ENCODE measurements at regions not wholly inside any gene's neighbourhood (a gene's known extent, or its start where the extent isn't known, plus 50 kb on each side); places are given as distances from the start of the nearest gene placed in this dataset.

DNA sequence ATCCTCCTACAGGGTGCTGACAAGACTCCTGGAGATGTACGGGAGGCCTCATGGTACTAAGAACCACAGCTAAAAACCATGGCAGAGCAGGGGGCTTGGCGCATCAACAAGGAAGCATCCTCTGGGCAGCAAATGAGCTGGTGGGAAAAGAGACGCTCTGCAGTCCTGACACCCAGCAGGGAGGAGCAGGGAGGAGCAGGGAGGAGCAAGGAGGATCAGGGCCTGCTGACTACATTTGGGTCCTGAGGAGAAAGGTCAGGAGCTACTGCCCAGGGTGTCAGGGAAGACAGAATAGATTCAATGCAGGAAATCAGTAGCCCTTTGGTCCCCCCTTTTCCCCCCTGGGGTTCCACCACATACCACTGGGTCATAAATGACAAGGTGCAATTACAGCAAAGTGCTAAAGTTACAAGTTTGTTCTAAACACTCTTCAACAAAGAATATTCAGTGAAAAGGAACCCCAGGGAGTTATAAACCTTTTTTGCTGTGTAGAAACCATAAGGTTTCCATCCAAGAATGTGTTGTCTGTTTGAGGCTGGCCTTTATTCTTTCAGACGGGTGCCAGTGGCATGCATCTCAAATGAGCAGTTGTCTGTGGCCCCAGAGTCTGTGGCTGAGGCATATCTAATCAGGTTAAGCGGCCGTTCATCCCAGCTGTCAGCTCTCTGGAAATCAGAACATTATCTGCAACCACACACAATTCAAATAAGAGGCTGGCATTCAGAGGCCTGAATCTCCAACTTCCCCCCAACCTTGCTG lies 325.0 kb downstream of the CDC5L start:
- no peak for DNase-seq
- Mint-ChIP-seq H3K9me3 (ENCODE audit: unreplicated experiment) (no peaks in the 10 kb centered on the region), H3K27ac (ENCODE audit: unreplicated experiment) (no peak overlapping the region), H3K27me3 (ENCODE audit: insufficient read depth, unreplicated experiment) (peaks cover 7% of the 10 kb centered on the region), H3K4me3 (ENCODE audit: unreplicated experiment) (no peak overlapping the region), H3K36me3 (ENCODE audit: insufficient read depth, unreplicated experiment) (no peaks in the 10 kb centered on the region), H3K4me1 (ENCODE audit: low read depth, unreplicated experiment) (no peaks in the 10 kb centered on the region)
- H3K9me3 ChIP-seq: no peaks in the 10 kb centered on the region
- TF ChIP-seq, protein P1, sequence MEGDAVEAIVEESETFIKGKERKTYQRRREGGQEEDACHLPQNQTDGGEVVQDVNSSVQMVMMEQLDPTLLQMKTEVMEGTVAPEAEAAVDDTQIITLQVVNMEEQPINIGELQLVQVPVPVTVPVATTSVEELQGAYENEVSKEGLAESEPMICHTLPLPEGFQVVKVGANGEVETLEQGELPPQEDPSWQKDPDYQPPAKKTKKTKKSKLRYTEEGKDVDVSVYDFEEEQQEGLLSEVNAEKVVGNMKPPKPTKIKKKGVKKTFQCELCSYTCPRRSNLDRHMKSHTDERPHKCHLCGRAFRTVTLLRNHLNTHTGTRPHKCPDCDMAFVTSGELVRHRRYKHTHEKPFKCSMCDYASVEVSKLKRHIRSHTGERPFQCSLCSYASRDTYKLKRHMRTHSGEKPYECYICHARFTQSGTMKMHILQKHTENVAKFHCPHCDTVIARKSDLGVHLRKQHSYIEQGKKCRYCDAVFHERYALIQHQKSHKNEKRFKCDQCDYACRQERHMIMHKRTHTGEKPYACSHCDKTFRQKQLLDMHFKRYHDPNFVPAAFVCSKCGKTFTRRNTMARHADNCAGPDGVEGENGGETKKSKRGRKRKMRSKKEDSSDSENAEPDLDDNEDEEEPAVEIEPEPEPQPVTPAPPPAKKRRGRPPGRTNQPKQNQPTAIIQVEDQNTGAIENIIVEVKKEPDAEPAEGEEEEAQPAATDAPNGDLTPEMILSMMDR (IDR thresholded peaks at IDR 0.05; ENCODE audit: insufficient read depth in 1 of 2, low read depth in 1 of 2, low read length in 1 of 2, severe bottlenecking in 1 of 2, unreplicated experiment in 1 of 2): no peak
- POLR2A ChIA-PET: no interaction called here
- intact Hi-C loops (cut with micrococcal nuclease; ENCODE audit: unreplicated experiment): no loop called here
- H3K4me1 ChIP-seq: no peaks in the 10 kb centered on the region
- no peaks in the 10 kb centered on the region for H3K36me3 ChIP-seq (ENCODE audit: control insufficient read depth, insufficient read depth, low read length)
- H3K27me3 ChIP-seq (replicated peaks; ENCODE audit: control insufficient read depth, insufficient read depth, low read length): no peaks in the 10 kb centered on the region
- BruUV-seq (replicated peaks): no TSS peak
- H3K4me3 ChIP-seq (ENCODE audit: low read depth, low read length): no peak overlapping the region
- CTCF ChIA-PET: no interaction called here

DNA sequence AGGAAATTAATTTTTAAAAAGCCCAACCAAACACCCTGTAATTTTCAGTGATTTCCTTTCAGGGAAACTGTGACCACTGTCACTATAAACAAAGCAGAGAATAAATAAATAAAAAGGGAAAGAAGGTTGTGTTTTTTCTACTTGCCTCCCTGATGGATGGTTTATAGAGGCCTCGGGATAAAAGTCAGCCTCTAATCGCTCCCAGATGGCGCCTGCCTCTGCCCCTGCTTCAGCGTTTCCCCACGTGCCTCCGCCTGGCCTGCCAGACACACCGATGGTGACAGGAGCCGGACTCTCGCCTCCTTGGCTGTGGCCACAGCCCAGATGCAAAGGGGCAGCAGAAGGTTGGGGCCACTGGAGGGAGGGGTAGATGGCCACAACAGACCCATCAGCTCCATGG lies 327.7 kb downstream of the CDC5L start:
- Mint-ChIP-seq H3K4me1 (ENCODE audit: low read depth, unreplicated experiment) (no peaks in the 10 kb centered on the region), H3K27ac (ENCODE audit: unreplicated experiment) (no peak overlapping the region), H3K4me3 (ENCODE audit: unreplicated experiment) (no peak overlapping the region), H3K36me3 (ENCODE audit: insufficient read depth, unreplicated experiment) (no peaks in the 10 kb centered on the region), H3K27me3 (ENCODE audit: insufficient read depth, unreplicated experiment) (peaks cover 20% of the 10 kb centered on the region), H3K9me3 (ENCODE audit: unreplicated experiment) (no peaks in the 10 kb centered on the region)
- POLR2A ChIA-PET: no interaction called here
- intact Hi-C loops (cut with micrococcal nuclease; ENCODE audit: unreplicated experiment): no loop called here
- CTCF ChIA-PET: no interaction called here
- no peak for DNase-seq
- Histone ChIP-seq H3K9me3 (no peaks in the 10 kb centered on the region), H3K4me3 (ENCODE audit: low read depth, low read length) (no peak overlapping the region), H3K27me3 (replicated peaks; ENCODE audit: control insufficient read depth, insufficient read depth, low read length) (no peaks in the 10 kb centered on the region; the same call in 1 of the 2 replicates), H3K36me3 (ENCODE audit: control insufficient read depth, insufficient read depth, low read length) (no peaks in the 10 kb centered on the region), H3K4me1 (no peaks in the 10 kb centered on the region)
- TF ChIP-seq, protein P1 (IDR thresholded peaks at IDR 0.05; ENCODE audit: insufficient read depth in 1 of 2, low read depth in 1 of 2, low read length in 1 of 2, severe bottlenecking in 1 of 2, unreplicated experiment in 1 of 2): no peak
- no TSS peak for BruUV-seq (replicated peaks)

DNA sequence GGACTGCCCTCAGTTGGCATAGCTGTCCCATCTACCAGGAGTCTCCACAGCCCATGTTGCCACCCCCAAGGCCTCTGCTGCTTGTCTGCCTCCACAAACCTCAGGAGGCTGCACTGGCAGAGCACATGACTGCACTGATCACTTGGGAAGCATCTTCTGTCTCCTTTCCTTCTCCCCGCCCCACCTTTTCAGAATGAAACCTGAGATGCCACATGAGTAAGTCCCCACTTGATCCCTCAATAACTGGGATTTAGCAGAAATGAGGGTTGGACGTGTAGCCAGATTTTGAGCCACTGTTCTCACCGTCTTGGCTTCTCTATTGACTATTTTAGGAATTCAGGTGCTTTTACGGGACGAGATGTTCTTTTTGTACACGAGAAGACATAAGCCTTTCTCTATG lies 328.4 kb downstream of the CDC5L start:
- CTCF ChIA-PET: no interaction called here
- no TSS peak for BruUV-seq (replicated peaks)
- intact Hi-C loops (cut with micrococcal nuclease; ENCODE audit: unreplicated experiment): no loop called here
- Histone ChIP-seq H3K4me3 (ENCODE audit: low read depth, low read length) (no peak overlapping the region), H3K27me3 (replicated peaks; ENCODE audit: control insufficient read depth, insufficient read depth, low read length) (no peaks in the 10 kb centered on the region; the same call in 1 of the 2 replicates), H3K4me1 (no peaks in the 10 kb centered on the region), H3K36me3 (ENCODE audit: control insufficient read depth, insufficient read depth, low read length) (no peaks in the 10 kb centered on the region), H3K9me3 (no peaks in the 10 kb centered on the region)
- TF ChIP-seq, protein P1 (IDR thresholded peaks at IDR 0.05; ENCODE audit: insufficient read depth in 1 of 2, low read depth in 1 of 2, low read length in 1 of 2, severe bottlenecking in 1 of 2, unreplicated experiment in 1 of 2): no peak
- no peaks in the 10 kb centered on the region for H3K9me3 Mint-ChIP-seq (ENCODE audit: unreplicated experiment)
- H3K4me1 Mint-ChIP-seq (ENCODE audit: low read depth, unreplicated experiment): no peaks in the 10 kb centered on the region
- no peak overlapping the region for H3K27ac Mint-ChIP-seq (ENCODE audit: unreplicated experiment)
- DNase-seq: no peak
- no peaks in the 10 kb centered on the region for H3K36me3 Mint-ChIP-seq (ENCODE audit: insufficient read depth, unreplicated experiment)
- POLR2A ChIA-PET: no interaction called here
- H3K4me3 Mint-ChIP-seq (ENCODE audit: unreplicated experiment): no peak overlapping the region
- H3K27me3 Mint-ChIP-seq (ENCODE audit: insufficient read depth, unreplicated experiment): peaks cover 20% of the 10 kb centered on the region
